Progenitor cell of endocrine pancreas (in vitro differentiated cells): ENCODE measurements at regions not wholly inside any gene's neighbourhood (a gene's known extent, or its start where the extent isn't known, plus 50 kb on each side); places are given as distances from the start of the nearest gene placed in this dataset.

Experiments
- DNase-seq: peaks from one replicate; pipeline ENCODE4 v3.0.0; 2021; ENCODE audit warnings: low spot score; ENCODE audit not compliant: unreplicated experiment
- H3K27ac Mint-ChIP-seq: 2 replicates; pipeline ENCODE4 v1.8.0; 2021; ENCODE audit warnings: mild to moderate bottlenecking, moderate library complexity, mixed read lengths
- H3K27me3 Mint-ChIP-seq: 2 replicates; pipeline ENCODE4 v1.8.0; 2021; ENCODE audit warnings: mixed read lengths
- H3K36me3 Mint-ChIP-seq: 2 replicates; pipeline ENCODE4 v1.8.0; 2022; ENCODE audit warnings: mixed read lengths; ENCODE audit not compliant: insufficient read depth
- H3K4me1 Mint-ChIP-seq: 2 replicates; pipeline ENCODE4 v1.8.0; 2021; ENCODE audit warnings: low read depth, mixed read lengths
- H3K4me3 Mint-ChIP-seq: 2 replicates; pipeline ENCODE4 v1.8.0; 2021; ENCODE audit warnings: low read depth, mild to moderate bottlenecking, moderate library complexity, mixed read lengths
- H3K9me3 Mint-ChIP-seq: 2 replicates; pipeline ENCODE4 v1.8.0; 2021; ENCODE audit warnings: low read depth, mixed read lengths
- CTCF ChIP-seq: fragments of 200-600 bp; sonication (generic); IDR thresholded peaks from one replicate; pipeline ENCODE4 v1.5.0; 2021; ENCODE audit warnings: antibody characterized with exemption, mild to moderate bottlenecking; ENCODE audit not compliant: unreplicated experiment

- no peak overlapping the region for H3K4me3 Mint-ChIP-seq
- H3K4me1 Mint-ChIP-seq: peaks cover 5% of the 10 kb centered on the region
- no peak for TF ChIP-seq CTCF
- H3K9me3 Mint-ChIP-seq: no peaks in the 10 kb centered on the region
- peaks cover 58% of the 10 kb centered on the region for H3K27me3 Mint-ChIP-seq
- DNase-seq: no peak
- no peak overlapping the region for H3K27ac Mint-ChIP-seq
- H3K36me3 Mint-ChIP-seq: no peaks in the 10 kb centered on the region
Observed at GRCh38 chr15:69797051-69797595, 300.6 kb downstream of the TLE3 start.

DNA sequence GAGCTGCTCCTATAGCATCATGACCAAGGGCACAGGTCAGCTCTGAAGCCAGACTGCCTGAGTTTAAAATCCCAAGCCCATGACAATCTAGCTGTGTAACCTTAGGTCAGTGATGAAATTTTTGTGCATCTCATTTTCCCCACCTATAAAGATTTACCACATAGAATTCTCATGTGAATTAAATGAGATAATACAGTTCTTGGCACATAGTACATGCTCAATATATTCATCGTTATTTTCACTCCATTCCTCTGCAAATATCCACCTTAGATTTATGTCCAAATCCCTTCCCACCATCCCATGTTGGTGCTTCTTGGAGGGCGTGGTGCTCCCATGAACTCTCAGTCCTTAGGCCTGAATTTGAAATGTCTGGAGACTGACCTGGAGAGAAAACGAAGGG lies 300.1 kb downstream of the TLE3 start:
- H3K9me3 Mint-ChIP-seq: no peaks in the 10 kb centered on the region
- TF ChIP-seq CTCF: no peak
- peaks cover 58% of the 10 kb centered on the region for H3K27me3 Mint-ChIP-seq
- H3K36me3 Mint-ChIP-seq: no peaks in the 10 kb centered on the region
- H3K4me1 Mint-ChIP-seq: peaks cover 5% of the 10 kb centered on the region
- no peak overlapping the region for H3K4me3 Mint-ChIP-seq
- no peak for DNase-seq
- H3K27ac Mint-ChIP-seq: no peak overlapping the region

DNA sequence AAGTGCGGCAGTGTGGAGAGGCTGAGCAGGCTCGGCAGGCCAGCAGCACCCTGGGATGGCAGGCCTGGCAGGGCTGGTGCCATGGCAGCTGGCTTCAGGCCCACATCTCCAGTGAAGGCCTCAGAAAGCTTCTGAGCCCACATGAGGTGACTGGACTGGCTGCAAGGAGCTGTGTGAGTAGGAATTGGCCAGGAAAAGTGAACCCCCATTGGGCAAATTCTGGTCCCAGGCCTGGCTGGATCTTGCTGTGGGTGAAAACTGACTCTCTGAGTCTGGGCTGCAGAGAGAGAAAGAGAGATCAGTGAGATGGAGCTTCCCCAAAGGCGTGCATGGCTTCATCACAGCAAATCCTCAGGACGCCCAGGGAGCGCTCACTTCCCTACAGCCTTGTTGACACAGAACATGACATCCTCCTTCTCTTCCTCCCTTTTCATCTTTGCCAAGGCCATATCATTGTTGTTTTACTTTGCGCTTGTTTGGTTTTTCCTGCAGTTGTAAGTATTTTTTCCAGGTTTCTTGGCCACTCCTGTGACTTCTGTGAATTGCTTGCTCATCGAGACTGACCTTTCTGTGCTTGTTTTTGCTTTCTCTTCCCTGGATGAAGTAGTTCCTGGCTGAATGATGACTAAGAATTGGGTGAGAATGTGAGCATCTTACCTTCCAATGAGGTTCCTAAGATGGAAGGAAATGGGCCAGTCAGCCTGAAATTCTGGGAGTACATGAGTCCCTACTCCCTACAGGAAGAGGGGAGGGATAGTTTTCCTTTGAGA lies 299.1 kb downstream of the TLE3 start:
- Mint-ChIP-seq H3K27ac (no peak overlapping the region), H3K4me1 (peaks cover 5% of the 10 kb centered on the region), H3K36me3 (no peaks in the 10 kb centered on the region), H3K27me3 (peaks cover 56% of the 10 kb centered on the region), H3K9me3 (no peaks in the 10 kb centered on the region), H3K4me3 (no peak overlapping the region)
- DNase-seq: no peak
- no peak for TF ChIP-seq CTCF

GRCh38 chr15:69801144-69801543 lies 296.6 kb downstream of the TLE3 start:
- DNase-seq: no peak
- peaks cover 61% of the 10 kb centered on the region for H3K27me3 Mint-ChIP-seq
- no peaks in the 10 kb centered on the region for H3K9me3 Mint-ChIP-seq
- H3K36me3 Mint-ChIP-seq: no peaks in the 10 kb centered on the region
- no peak overlapping the region for H3K4me3 Mint-ChIP-seq
- no peaks in the 10 kb centered on the region for H3K4me1 Mint-ChIP-seq
- TF ChIP-seq CTCF: no peak
- H3K27ac Mint-ChIP-seq: no peak overlapping the region

DNA sequence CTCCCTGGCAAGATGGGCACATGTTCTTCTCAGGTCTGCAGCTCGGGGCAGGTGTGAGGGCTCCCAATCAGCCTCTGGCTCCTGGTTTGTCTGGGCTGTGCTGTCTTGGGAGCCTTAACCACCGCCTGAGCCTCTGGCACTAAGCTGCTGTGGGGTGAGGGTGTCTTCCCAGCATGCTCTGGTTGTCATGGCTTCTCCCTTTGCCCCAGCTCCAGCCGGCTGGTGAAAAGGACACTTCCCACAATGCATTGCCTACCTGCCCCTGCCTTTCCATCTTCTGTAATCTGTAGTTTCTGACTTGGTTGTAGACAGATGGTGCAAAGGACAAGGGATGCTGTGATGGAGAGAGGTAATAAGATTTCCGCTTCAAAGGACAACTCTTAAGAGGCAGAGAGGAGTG lies 295.3 kb downstream of the TLE3 start:
- Mint-ChIP-seq H3K4me1 (no peaks in the 10 kb centered on the region), H3K4me3 (no peak overlapping the region), H3K27ac (no peak overlapping the region), H3K9me3 (no peaks in the 10 kb centered on the region), H3K36me3 (no peaks in the 10 kb centered on the region), H3K27me3 (peaks cover 69% of the 10 kb centered on the region)
- no peak for TF ChIP-seq CTCF
- DNase-seq: no peak
